ENCODE measurements at regions not wholly inside any gene's neighbourhood (a gene's known extent, or its start where the extent isn't known, plus 50 kb on each side); places are given as distances from the start of the nearest gene placed in this dataset.

DNA sequence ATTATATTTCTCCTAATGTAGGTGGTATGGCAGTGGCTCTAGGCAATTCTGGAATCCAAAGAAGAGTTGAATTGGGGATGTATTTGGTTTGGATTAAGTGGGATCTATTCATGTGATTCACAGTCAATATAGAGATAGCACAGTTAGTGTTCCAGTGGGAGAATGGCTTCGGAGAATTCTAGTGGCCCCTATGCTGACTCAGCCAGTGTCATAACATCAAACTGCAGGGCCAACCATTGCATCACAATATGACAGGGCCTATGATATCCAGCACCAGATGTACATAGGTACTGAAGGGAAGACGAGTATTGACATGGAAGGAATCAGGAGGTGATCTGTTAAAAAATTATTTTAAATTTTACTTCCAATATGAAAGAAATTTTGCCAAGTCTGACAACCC is 302.8 kb upstream of the UBE2E2 start:
- TF ChIP-seq, protein P1, sequence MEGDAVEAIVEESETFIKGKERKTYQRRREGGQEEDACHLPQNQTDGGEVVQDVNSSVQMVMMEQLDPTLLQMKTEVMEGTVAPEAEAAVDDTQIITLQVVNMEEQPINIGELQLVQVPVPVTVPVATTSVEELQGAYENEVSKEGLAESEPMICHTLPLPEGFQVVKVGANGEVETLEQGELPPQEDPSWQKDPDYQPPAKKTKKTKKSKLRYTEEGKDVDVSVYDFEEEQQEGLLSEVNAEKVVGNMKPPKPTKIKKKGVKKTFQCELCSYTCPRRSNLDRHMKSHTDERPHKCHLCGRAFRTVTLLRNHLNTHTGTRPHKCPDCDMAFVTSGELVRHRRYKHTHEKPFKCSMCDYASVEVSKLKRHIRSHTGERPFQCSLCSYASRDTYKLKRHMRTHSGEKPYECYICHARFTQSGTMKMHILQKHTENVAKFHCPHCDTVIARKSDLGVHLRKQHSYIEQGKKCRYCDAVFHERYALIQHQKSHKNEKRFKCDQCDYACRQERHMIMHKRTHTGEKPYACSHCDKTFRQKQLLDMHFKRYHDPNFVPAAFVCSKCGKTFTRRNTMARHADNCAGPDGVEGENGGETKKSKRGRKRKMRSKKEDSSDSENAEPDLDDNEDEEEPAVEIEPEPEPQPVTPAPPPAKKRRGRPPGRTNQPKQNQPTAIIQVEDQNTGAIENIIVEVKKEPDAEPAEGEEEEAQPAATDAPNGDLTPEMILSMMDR (IDR thresholded peaks at IDR 0.05) = no peak
- TF ChIP-seq POLR2AphosphoS5 (IDR thresholded peaks at IDR 0.05) (no peak), POLR2A (IDR thresholded peaks at IDR 0.05) (no peak)
